ENCODE measurements at regions not wholly inside any gene's neighbourhood (a gene's known extent, or its start where the extent isn't known, plus 50 kb on each side); places are given as distances from the start of the nearest gene placed in this dataset.

DNA sequence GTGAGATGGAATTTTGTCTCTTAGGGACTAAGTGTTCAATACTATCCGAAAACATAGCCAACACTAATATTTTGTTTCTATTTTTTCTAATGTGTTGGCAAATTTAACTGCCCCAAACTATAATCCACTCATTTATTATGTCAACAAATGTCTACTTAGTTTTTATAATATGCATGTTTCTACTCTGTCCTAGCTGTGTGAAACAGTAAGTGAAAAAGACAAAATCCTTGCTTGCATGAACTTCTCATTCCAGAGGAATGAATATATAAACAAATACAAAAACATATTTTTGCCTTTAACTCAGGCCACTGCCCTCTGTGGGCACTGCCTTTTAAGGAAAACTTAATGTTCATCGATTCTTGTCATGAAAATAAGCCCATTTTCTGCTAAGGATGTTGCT, 1275.4 kb upstream of the CDH18 start:
- TF ChIP-seq, protein P1, sequence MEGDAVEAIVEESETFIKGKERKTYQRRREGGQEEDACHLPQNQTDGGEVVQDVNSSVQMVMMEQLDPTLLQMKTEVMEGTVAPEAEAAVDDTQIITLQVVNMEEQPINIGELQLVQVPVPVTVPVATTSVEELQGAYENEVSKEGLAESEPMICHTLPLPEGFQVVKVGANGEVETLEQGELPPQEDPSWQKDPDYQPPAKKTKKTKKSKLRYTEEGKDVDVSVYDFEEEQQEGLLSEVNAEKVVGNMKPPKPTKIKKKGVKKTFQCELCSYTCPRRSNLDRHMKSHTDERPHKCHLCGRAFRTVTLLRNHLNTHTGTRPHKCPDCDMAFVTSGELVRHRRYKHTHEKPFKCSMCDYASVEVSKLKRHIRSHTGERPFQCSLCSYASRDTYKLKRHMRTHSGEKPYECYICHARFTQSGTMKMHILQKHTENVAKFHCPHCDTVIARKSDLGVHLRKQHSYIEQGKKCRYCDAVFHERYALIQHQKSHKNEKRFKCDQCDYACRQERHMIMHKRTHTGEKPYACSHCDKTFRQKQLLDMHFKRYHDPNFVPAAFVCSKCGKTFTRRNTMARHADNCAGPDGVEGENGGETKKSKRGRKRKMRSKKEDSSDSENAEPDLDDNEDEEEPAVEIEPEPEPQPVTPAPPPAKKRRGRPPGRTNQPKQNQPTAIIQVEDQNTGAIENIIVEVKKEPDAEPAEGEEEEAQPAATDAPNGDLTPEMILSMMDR (IDR thresholded peaks at IDR 0.05; ENCODE audit: low read depth, low read length, missing control alignments): no peak
- Histone ChIP-seq H3K27ac (no peak overlapping the region), H3K36me3 (replicated peaks) (no peaks in the 10 kb centered on the region), H3K27me3 (replicated peaks) (no peaks in the 10 kb centered on the region), H3K4me3 (ENCODE audit: low read depth, low read length) (no peak overlapping the region)
- DNase-seq: peak; percentile 11
- in situ Hi-C loops (cut with HindIII; ENCODE audit: low pct_ligation_motif_present, low sequenced_read_pairs): no loop called here

DNA sequence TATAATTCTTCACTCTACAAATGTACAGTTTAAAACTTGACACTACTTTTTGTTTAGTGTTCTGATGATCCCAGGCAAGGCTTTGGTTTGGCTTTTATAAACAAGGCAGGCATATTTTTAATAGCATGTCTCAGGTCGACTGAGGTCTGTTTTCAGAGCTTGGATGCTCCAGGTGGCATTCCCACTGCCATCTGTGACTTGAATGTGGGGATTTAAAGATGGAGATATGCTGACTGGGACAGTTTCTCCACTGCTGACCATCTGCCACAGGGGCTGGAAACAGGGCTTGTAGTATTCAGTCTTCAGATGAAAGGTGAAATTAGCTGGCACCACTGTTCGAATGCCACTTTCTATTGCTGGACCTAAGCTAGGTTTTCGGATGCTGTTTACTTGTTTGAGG, 1266.2 kb upstream of the CDH18 start:
- H3K36me3 ChIP-seq (replicated peaks): no peaks in the 10 kb centered on the region
- in situ Hi-C loops (cut with HindIII; ENCODE audit: low pct_ligation_motif_present, low sequenced_read_pairs): no loop called here
- no peak overlapping the region for H3K4me3 ChIP-seq (ENCODE audit: low read depth, low read length)
- TF ChIP-seq, protein P1 (IDR thresholded peaks at IDR 0.05; ENCODE audit: low read depth, low read length, missing control alignments): no peak
- no peaks in the 10 kb centered on the region for H3K27me3 ChIP-seq (replicated peaks)
- no peak overlapping the region for H3K27ac ChIP-seq
- no peak for DNase-seq

DNA sequence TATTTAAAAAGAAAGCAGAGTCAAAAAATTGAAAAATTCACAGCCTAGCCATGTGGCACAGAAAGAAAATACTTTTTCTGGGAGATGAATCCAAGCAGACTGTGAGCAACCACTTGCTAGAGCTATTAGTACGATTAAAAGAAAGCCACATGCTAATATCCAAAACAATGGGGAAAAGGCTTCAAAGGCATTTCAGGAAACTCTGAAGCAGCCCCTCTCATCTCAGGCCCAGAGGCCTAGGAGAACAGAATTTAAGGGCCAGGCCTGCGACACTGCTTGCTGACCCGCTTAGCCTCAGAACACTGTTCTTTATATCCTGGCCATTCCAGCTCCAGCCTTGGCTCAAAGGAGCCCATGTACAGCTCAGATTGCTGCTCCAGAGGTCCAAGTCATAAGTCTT, 1257.0 kb upstream of the CDH18 start:
- in situ Hi-C loops (cut with HindIII; ENCODE audit: low pct_ligation_motif_present, low sequenced_read_pairs): no loop called here
- DNase-seq: no peak
- Histone ChIP-seq H3K36me3 (replicated peaks) (no peaks in the 10 kb centered on the region), H3K27ac (no peak overlapping the region), H3K4me3 (ENCODE audit: low read depth, low read length) (no peak overlapping the region), H3K27me3 (replicated peaks) (no peaks in the 10 kb centered on the region)
- TF ChIP-seq, protein P1 (IDR thresholded peaks at IDR 0.05; ENCODE audit: low read depth, low read length, missing control alignments): no peak

DNA sequence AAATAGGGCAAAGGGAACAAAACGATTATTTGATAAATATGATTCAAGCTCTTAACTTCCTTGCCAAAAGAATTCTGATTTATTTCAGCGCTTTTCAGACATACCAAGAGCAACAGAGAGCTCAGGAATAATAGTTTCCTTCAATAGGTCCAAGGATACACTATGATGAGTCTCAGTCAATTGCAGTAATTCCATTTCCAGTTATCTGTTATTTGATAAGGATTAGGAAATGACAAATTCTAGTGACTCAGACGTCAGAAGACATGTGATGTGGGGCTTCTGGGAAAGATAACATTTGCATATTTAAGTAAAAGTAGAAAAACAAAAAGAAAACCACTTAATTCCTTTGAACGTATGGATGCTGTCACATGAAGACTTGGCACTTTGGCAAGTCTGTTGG, 1250.8 kb upstream of the CDH18 start:
- H3K4me3 ChIP-seq (ENCODE audit: low read depth, low read length): no peak overlapping the region
- in situ Hi-C loops (cut with HindIII; ENCODE audit: low pct_ligation_motif_present, low sequenced_read_pairs): no loop called here
- peak; percentile 21 for DNase-seq

DNA sequence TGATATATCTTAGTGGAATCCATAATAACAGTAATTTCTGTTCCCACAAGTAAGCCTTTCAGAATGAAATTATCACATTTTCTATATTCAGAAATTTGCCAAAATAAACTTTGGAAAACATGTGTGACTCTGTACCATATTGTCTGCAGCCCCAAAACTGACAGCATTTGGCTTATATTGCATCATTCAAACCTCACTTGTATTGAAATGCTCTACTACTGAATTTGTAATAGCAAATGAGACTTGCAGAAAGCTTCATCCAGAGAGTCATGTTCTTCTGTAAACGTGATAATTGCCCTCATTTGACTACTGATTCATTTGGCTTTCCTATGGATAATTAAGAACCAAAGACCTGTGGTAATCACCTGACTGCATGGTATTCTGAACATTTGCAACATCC, 1249.5 kb upstream of the CDH18 start:
- H3K36me3 ChIP-seq (replicated peaks): no peaks in the 10 kb centered on the region
- no peak for DNase-seq
- H3K27me3 ChIP-seq (replicated peaks): no peaks in the 10 kb centered on the region
- TF ChIP-seq, protein P1 (IDR thresholded peaks at IDR 0.05; ENCODE audit: low read depth, low read length, missing control alignments): no peak
- in situ Hi-C loops (cut with HindIII; ENCODE audit: low pct_ligation_motif_present, low sequenced_read_pairs): no loop called here
- peak overlapping the region; percentile 12 for H3K27ac ChIP-seq
- no peak overlapping the region for H3K4me3 ChIP-seq (ENCODE audit: low read depth, low read length)

More for the DNA sequence above, 1250.8 kb upstream of the CDH18 start:
- TF ChIP-seq, protein P1 (IDR thresholded peaks at IDR 0.05; ENCODE audit: low read depth, low read length, missing control alignments): no peak
- no peaks in the 10 kb centered on the region for H3K36me3 ChIP-seq (replicated peaks)
- H3K27me3 ChIP-seq (replicated peaks): no peaks in the 10 kb centered on the region
- H3K27ac ChIP-seq: no peak overlapping the region

DNA sequence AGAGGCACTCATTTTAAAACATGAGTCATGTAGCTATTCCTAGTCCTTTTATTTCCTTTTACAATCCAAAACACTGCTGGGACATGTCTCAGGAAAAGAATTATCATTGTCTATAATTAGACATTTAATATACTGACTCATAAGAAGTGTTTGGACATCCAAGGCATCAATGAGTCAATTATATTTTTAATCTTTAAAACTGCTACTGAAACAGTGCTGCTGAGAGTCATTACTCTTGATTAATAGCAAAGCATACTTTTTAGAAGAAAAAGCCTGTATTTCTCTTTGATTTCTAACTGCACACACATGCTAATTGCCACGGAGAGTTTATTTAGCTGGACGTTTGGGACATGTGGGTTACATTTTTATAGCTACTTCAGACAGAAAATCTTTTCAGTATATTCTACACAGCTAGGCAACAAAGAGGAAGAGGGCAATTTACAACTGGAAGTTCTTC, 1249.0 kb upstream of the CDH18 start:
- Histone ChIP-seq H3K27me3 (replicated peaks) (no peaks in the 10 kb centered on the region), H3K36me3 (replicated peaks) (no peaks in the 10 kb centered on the region), H3K4me3 (ENCODE audit: low read depth, low read length) (no peak overlapping the region), H3K27ac (peak overlapping the region; percentile 12)
- DNase-seq: no peak
- TF ChIP-seq, protein P1 (IDR thresholded peaks at IDR 0.05; ENCODE audit: low read depth, low read length, missing control alignments): no peak
- in situ Hi-C loops (cut with HindIII; ENCODE audit: low pct_ligation_motif_present, low sequenced_read_pairs): no loop called here
